Lower leg skin (tissue), 4 donors: ENCODE measurements at regions not wholly inside any gene's neighbourhood (a gene's known extent, or its start where the extent isn't known, plus 50 kb on each side); places are given as distances from the start of the nearest gene placed in this dataset.

ENCODE experiments used
- DNase-seq, 2 donors: peaks; one replicate each; pipeline ENCODE4 v3.0.0-alpha.2; 2019; ENCODE audit warnings: low spot score in 2 of 2
- H3K4me3 ChIP-seq: fragments of 200-600 bp; sonication (generic); 2 replicates; pipeline ENCODE4 v1.5.1; 2017; ENCODE audit warnings: mild to moderate bottlenecking, low read depth; ENCODE audit not compliant: poor library complexity, severe bottlenecking
- POLR2A ChIP-seq, 2 donors: fragments of 450-650 bp; IDR thresholded peaks; one replicate each; pipeline ENCODE4 v1.6.1; 2016 to 2017; ENCODE audit warnings: antibody characterized with exemption in 2 of 2, mild to moderate bottlenecking in 1 of 2, moderate library complexity in 1 of 2
- WGBS, 2 donors: methylation state at CpG; one replicate each; pipeline ENCODE4 v1.1.5; 2018; 5-methylcytosine and 5-hydroxymethylcytosine counted together
- intact Hi-C: fragments of 100-400 bp; cut with DNase I; formaldehyde crosslinking; loops from one replicate; pipeline ENCODE4 v1.15.0; 2023; ENCODE audit warnings: low total_unique reads
- TF ChIP-seq, protein P1 (sequence below), 3 donors: fragments of 450-650 bp; IDR thresholded peaks; one replicate each; pipeline ENCODE4 v1.5.1; 2016; ENCODE audit warnings: antibody characterized with exemption in 3 of 3, mild to moderate bottlenecking in 3 of 3, moderate library complexity in 2 of 3

DNA sequence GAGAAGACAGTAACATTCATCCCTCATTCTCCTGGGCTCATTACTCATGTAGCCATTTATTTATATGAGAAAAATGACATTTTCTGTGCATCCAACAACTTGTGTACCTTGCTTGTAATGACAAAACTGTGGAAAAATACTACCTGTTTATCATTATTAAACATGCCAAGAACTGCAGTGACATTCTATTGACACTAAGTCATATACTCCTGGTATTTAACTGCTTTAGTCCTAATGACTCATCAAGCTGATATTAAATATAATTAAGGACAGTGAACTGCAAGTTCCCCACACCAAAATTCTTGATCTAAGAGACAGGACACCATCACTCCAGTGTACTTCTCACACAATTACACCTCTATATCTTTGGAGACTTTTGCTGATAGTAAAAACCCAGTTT is 1328.7 kb upstream of the RAG2 start:
- DNase-seq, result no peak
- TF ChIP-seq POLR2A (IDR thresholded peaks at IDR 0.05), result no peak
- TF ChIP-seq, protein P1, sequence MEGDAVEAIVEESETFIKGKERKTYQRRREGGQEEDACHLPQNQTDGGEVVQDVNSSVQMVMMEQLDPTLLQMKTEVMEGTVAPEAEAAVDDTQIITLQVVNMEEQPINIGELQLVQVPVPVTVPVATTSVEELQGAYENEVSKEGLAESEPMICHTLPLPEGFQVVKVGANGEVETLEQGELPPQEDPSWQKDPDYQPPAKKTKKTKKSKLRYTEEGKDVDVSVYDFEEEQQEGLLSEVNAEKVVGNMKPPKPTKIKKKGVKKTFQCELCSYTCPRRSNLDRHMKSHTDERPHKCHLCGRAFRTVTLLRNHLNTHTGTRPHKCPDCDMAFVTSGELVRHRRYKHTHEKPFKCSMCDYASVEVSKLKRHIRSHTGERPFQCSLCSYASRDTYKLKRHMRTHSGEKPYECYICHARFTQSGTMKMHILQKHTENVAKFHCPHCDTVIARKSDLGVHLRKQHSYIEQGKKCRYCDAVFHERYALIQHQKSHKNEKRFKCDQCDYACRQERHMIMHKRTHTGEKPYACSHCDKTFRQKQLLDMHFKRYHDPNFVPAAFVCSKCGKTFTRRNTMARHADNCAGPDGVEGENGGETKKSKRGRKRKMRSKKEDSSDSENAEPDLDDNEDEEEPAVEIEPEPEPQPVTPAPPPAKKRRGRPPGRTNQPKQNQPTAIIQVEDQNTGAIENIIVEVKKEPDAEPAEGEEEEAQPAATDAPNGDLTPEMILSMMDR (IDR thresholded peaks at IDR 0.05), result no peak
- intact Hi-C loops, result no loop called here
- no peak overlapping the region for H3K4me3 ChIP-seq

DNA sequence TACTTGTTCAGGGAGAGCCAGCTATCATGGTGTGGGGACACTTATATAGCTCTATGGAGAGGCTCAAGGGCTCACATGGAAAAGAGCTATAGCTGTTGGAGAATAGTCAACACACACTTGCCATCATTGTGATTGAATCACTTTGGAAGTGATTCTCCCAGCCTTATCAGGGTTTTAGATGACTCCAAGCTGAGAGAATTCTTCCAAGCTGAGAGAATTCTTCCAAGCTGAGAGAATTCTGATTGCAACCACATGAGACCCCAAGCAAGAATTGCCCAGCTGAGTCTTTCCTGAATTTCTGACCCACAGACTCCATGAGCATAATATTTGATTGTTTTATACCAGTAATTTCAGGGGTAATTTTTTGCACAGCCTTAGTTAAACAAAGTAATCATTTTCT is 1318.3 kb upstream of the RAG2 start:
- intact Hi-C loops, result no loop called here

GRCh38 chr11:37914859-37915258 is 1316.8 kb upstream of the RAG2 start:
- 81 to 85% methylated on average over 1 of the region's 1 CpG for WGBS, 2 donors
- no peak for DNase-seq
- intact Hi-C loops, result no loop called here
- TF ChIP-seq, protein P1 (IDR thresholded peaks at IDR 0.05), result no peak
- no peak for TF ChIP-seq POLR2A (IDR thresholded peaks at IDR 0.05)
- no peak overlapping the region for H3K4me3 ChIP-seq

More for the DNA sequence above, 1318.3 kb upstream of the RAG2 start:
- no peak for DNase-seq
- TF ChIP-seq, protein P1 (IDR thresholded peaks at IDR 0.05), result no peak
- H3K4me3 ChIP-seq, result no peak overlapping the region

GRCh38 chr11:37908219-37908548 is 1310.1 kb upstream of the RAG2 start:
- H3K4me3 ChIP-seq, result no peak overlapping the region
- no peak for DNase-seq
- intact Hi-C loops, result no loop called here
- TF ChIP-seq POLR2A (IDR thresholded peaks at IDR 0.05), result no peak
- TF ChIP-seq, protein P1 (IDR thresholded peaks at IDR 0.05), result no peak
- 72 to 75% methylated on average over 8 of the region's 8 CpGs for WGBS, 2 donors

GRCh38 chr11:37907436-37908218 is 1309.6 kb upstream of the RAG2 start:
- no peak overlapping the region for H3K4me3 ChIP-seq
- TF ChIP-seq POLR2A (IDR thresholded peaks at IDR 0.05), result no peak
- TF ChIP-seq, protein P1 (IDR thresholded peaks at IDR 0.05), result no peak
- WGBS, 2 donors, result 74 to 79% methylated on average over 20 of the region's 20 CpGs
- intact Hi-C loops, result no loop called here
- DNase-seq, result peak in 1 of 2 donors; percentile 15
